Esophagus squamous epithelium (tissue), 5 donors: ENCODE measurements at regions not wholly inside any gene's neighbourhood (a gene's known extent, or its start where the extent isn't known, plus 50 kb on each side); places are given as distances from the start of the nearest gene placed in this dataset.

ENCODE experiments used
- DNase-seq: peaks from one replicate; lab custom pipeline; 2025; lab: John Stamatoyannopoulos, UW
- H3K27ac ChIP-seq, 4 donors: fragments of 200-600 bp; sonication (generic); one replicate each; pipeline ENCODE4 v1.5.1; 2016 to 2019; ENCODE audit warnings: mild to moderate bottlenecking in 1 of 4
- H3K27me3 ChIP-seq, 4 donors: fragments of 200-600 bp; sonication (generic); 1 replicate in 3 of 4; 2 replicates in 1 of 4; pipeline versions ENCODE4 v1.5.1 to v1.6.0; 2017 to 2021; ENCODE audit warnings: antibody characterized with exemption in 1 of 4
- H3K36me3 ChIP-seq, 3 donors: fragments of 200-600 bp; sonication (generic); one replicate each; pipeline ENCODE4 v1.5.1; 2016 to 2019
- H3K4me1 ChIP-seq, 3 donors: fragments of 200-600 bp; sonication (generic); one replicate each; pipeline ENCODE4 v1.5.1; 2017 to 2019
- H3K4me3 ChIP-seq, 4 donors: fragments of 200-600 bp; sonication (generic); 1 replicate in 3 of 4; 2 replicates in 1 of 4; pipeline ENCODE4 v1.5.1; 2016 to 2019; ENCODE audit warnings: mild to moderate bottlenecking in 2 of 4, moderate library complexity in 1 of 4
- H3K9me3 ChIP-seq, 3 donors: fragments of 200-600 bp; sonication (generic); one replicate each; pipeline ENCODE4 v1.5.1; 2016 to 2019
- POLR2A ChIP-seq, 4 donors: fragments of 450-650 bp; IDR thresholded peaks; one replicate each; pipeline ENCODE4 v1.6.1; 2017; ENCODE audit warnings: antibody characterized with exemption in 4 of 4, mild to moderate bottlenecking in 4 of 4, moderate library complexity in 3 of 4
- WGBS, 2 donors: methylation state at CpG; one replicate each; pipeline ENCODE4 v1.1.5; 2018; 5-methylcytosine and 5-hydroxymethylcytosine counted together
- intact Hi-C: fragments of 100-400 bp; cut with DNase I; formaldehyde crosslinking; loops from one replicate; pipeline ENCODE4 v1.15.0; 2022
- TF ChIP-seq, protein P1 (sequence below), 6 experiments: fragments of 450-650 bp in 4 of 6; fragments of 200-600 bp in 2 of 6; sonication (generic) in 2 of 6; IDR thresholded peaks; one replicate each; pipeline ENCODE4 v1.5.1; 2016 to 2019; ENCODE audit warnings: antibody characterized with exemption in 6 of 6, mild to moderate bottlenecking in 4 of 6, moderate library complexity in 4 of 6
- donor health status: DM: yes; HTN: yes; CAD: no.

GRCh38 chr21:15620892-15621291, 108.9 kb upstream of the USP25 start:
- Histone ChIP-seq H3K4me1 (no peaks in the 10 kb centered on the region), H3K4me3 (no peak overlapping the region), H3K36me3 (no peaks in the 10 kb centered on the region), H3K27me3 (no peaks in the 10 kb centered on the region), H3K27ac (no peak overlapping the region), H3K9me3 (no peaks in the 10 kb centered on the region)
- no peak for TF ChIP-seq POLR2A (IDR thresholded peaks at IDR 0.05)
- TF ChIP-seq, protein P1, sequence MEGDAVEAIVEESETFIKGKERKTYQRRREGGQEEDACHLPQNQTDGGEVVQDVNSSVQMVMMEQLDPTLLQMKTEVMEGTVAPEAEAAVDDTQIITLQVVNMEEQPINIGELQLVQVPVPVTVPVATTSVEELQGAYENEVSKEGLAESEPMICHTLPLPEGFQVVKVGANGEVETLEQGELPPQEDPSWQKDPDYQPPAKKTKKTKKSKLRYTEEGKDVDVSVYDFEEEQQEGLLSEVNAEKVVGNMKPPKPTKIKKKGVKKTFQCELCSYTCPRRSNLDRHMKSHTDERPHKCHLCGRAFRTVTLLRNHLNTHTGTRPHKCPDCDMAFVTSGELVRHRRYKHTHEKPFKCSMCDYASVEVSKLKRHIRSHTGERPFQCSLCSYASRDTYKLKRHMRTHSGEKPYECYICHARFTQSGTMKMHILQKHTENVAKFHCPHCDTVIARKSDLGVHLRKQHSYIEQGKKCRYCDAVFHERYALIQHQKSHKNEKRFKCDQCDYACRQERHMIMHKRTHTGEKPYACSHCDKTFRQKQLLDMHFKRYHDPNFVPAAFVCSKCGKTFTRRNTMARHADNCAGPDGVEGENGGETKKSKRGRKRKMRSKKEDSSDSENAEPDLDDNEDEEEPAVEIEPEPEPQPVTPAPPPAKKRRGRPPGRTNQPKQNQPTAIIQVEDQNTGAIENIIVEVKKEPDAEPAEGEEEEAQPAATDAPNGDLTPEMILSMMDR (IDR thresholded peaks at IDR 0.05): no peak
- intact Hi-C loops: no loop called here
- WGBS, 2 donors: 92% methylated on average over 2 of the region's 2 CpGs
- DNase-seq: no peak

DNA sequence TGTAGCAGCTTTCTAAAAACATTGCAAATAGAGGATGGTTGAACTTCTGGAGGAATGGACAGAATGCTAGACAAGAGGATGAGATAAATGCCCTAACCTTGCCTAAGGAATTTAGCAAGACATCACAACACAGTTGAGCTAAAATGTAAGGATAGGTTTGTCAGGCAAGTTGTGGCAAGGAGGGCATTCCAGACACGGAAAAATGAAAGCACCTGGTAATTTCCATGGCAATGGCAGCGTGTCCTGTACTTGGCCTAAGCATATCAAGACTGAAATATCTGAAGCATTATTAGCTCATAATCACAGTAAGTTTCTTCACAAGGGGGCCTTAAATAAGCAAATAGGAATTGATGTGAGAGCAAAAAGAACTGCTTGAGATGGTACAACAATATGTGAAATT, 105.1 kb upstream of the USP25 start:
- no peaks in the 10 kb centered on the region for H3K4me1 ChIP-seq
- no peaks in the 10 kb centered on the region for H3K36me3 ChIP-seq
- 32 to 51% methylated on average over 2 of the region's 2 CpGs for WGBS, 2 donors
- H3K9me3 ChIP-seq: no peaks in the 10 kb centered on the region
- H3K27ac ChIP-seq: no peak overlapping the region
- H3K27me3 ChIP-seq: no peaks in the 10 kb centered on the region
- TF ChIP-seq, protein P1 (IDR thresholded peaks at IDR 0.05): no peak
- no peak for TF ChIP-seq POLR2A (IDR thresholded peaks at IDR 0.05)
- no peak overlapping the region for H3K4me3 ChIP-seq
- DNase-seq: no peak
- intact Hi-C loops: no loop called here

- Histone ChIP-seq H3K27ac (no peak overlapping the region), H3K36me3 (no peaks in the 10 kb centered on the region), H3K27me3 (no peaks in the 10 kb centered on the region), H3K4me1 (no peaks in the 10 kb centered on the region), H3K9me3 (no peaks in the 10 kb centered on the region), H3K4me3 (no peak overlapping the region)
- no peak for DNase-seq
- intact Hi-C loops: no loop called here
- 61 to 63% methylated on average over 3 of the region's 3 CpGs for WGBS, 2 donors
- TF ChIP-seq, protein P1 (IDR thresholded peaks at IDR 0.05): no peak
- TF ChIP-seq POLR2A (IDR thresholded peaks at IDR 0.05): no peak
Observed at GRCh38 chr21:15625363-15625762, 104.4 kb upstream of the USP25 start.

- TF ChIP-seq, protein P1 (IDR thresholded peaks at IDR 0.05): no peak
- TF ChIP-seq POLR2A (IDR thresholded peaks at IDR 0.05): no peak
- H3K9me3 ChIP-seq: no peaks in the 10 kb centered on the region
Observed at GRCh38 chr21:15626031-15626430, 103.8 kb upstream of the USP25 start.

GRCh38 chr21:15627011-15627410, 102.8 kb upstream of the USP25 start:
- Histone ChIP-seq H3K9me3 (no peaks in the 10 kb centered on the region), H3K4me3 (no peak overlapping the region), H3K4me1 (no peaks in the 10 kb centered on the region), H3K36me3 (no peaks in the 10 kb centered on the region), H3K27me3 (no peaks in the 10 kb centered on the region), H3K27ac (no peak overlapping the region)
- TF ChIP-seq, protein P1 (IDR thresholded peaks at IDR 0.05): no peak
- TF ChIP-seq POLR2A (IDR thresholded peaks at IDR 0.05): no peak
- intact Hi-C loops: no loop called here
- 56 to 75% methylated on average over 3 of the region's 3 CpGs for WGBS, 2 donors
- no peak for DNase-seq

More at GRCh38 chr21:15626031-15626430, 103.8 kb upstream of the USP25 start:
- Histone ChIP-seq H3K27me3 (no peaks in the 10 kb centered on the region), H3K4me1 (no peaks in the 10 kb centered on the region), H3K27ac (no peak overlapping the region), H3K36me3 (no peaks in the 10 kb centered on the region), H3K4me3 (no peak overlapping the region)
- no peak for DNase-seq
- intact Hi-C loops: no loop called here
